IPS-15b (cell line): ENCODE measurements at regions not wholly inside any gene's neighbourhood (a gene's known extent, or its start where the extent isn't known, plus 50 kb on each side); places are given as distances from the start of the nearest gene placed in this dataset.
"Not testable (repeated sequence)": the region's sequence is repeated elsewhere in the genome, so short reads cannot be mapped to it uniquely, and the experiment has no call there.

Source experiments
- H3K27me3 ChIP-seq: one replicate; pipeline ENCODE4 v1.6.1; 2013; ENCODE audit warnings: low read length; ENCODE audit not compliant: control insufficient read depth, insufficient read depth
- H3K36me3 ChIP-seq: one replicate; pipeline ENCODE4 v1.6.1; 2013; ENCODE audit warnings: low read length; ENCODE audit not compliant: control insufficient read depth, insufficient read depth
- H3K4me1 ChIP-seq: one replicate; pipeline ENCODE4 v1.6.1; 2013; ENCODE audit warnings: mild to moderate bottlenecking, low read length; ENCODE audit not compliant: control insufficient read depth, insufficient read depth
- H3K4me3 ChIP-seq: one replicate; pipeline ENCODE4 v1.5.1; 2013; ENCODE audit warnings: low read depth, low read length
- H3K9ac ChIP-seq: one replicate; pipeline ENCODE4 v1.6.1; 2013; ENCODE audit warnings: low read depth, mild to moderate bottlenecking, low read length
- H3K9me3 ChIP-seq: one replicate; pipeline ENCODE4 v1.6.1; 2013; ENCODE audit warnings: mild to moderate bottlenecking, low read length; ENCODE audit not compliant: control insufficient read depth, insufficient read depth

DNA sequence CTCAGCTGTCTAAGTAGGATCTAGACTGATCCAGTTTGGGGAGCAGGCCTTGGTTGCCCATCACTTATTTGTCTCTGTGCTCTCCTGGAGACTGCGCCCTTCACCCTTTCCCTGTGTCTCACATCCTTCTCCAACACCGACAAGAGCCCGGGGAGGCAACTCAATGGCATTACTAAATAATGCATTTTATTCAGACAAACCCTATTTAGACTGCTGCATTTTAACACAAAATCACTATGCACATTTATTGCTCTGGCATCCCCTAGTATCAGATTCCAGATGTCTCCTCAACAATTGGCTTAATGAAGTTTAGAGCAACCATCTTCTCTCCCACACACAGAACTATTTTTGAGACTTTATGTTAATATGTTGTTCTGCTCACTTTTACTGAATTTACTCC, 436.4 kb upstream of the CHRM3 start:
- Histone ChIP-seq H3K9me3 (no peaks in the 10 kb centered on the region), H3K4me3 (no peak overlapping the region), H3K9ac (no peak overlapping the region), H3K4me1 (no peaks in the 10 kb centered on the region), H3K27me3 (no peaks in the 10 kb centered on the region), H3K36me3 (no peaks in the 10 kb centered on the region)

DNA sequence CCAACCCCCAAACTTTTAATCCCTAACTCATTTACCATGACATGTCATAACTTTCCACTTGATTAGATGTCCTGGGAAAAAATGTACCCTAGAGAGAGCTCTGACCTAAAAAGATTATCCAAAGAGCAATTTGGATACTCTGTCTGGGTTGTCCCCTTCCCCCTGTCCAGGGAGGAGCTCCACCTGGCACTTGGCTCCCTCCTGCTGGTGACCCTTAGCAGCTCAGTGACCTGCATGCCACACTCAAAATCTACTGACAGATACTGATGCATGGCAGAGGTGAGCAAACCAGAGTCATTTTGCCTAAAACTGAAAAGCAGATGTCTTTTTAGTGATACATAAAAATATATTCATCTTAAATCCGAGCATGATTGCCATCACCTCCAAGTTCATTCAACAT, 442.3 kb upstream of the CHRM3 start:
- Histone ChIP-seq H3K9ac (no peak overlapping the region), H3K27me3 (no peaks in the 10 kb centered on the region), H3K9me3 (no peaks in the 10 kb centered on the region), H3K4me3 (no peak overlapping the region), H3K4me1 (no peaks in the 10 kb centered on the region), H3K36me3 (no peaks in the 10 kb centered on the region)

DNA sequence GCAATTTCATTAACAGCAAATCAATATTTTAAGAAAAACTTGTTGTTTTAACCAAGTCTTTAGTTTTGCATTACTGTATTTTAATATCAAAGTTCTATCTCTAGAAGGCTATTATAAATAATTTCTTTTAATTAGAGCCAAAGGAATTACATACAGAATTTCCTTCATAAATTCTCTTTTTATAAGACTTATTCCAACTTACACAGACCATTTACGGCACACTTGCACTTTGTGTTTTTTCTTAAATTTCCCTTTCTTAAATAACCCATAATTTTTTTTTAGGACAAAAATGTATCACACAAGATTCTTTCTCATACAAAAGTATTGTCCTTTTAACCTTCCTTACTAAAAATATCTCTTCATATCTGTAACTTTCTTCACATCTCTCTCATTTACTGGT, 458.5 kb upstream of the CHRM3 start:
- Histone ChIP-seq H3K4me1 (no peaks in the 10 kb centered on the region), H3K9ac (no peak overlapping the region), H3K4me3 (no peak overlapping the region), H3K9me3 (no peaks in the 10 kb centered on the region), H3K27me3 (no peaks in the 10 kb centered on the region), H3K36me3 (no peaks in the 10 kb centered on the region)

DNA sequence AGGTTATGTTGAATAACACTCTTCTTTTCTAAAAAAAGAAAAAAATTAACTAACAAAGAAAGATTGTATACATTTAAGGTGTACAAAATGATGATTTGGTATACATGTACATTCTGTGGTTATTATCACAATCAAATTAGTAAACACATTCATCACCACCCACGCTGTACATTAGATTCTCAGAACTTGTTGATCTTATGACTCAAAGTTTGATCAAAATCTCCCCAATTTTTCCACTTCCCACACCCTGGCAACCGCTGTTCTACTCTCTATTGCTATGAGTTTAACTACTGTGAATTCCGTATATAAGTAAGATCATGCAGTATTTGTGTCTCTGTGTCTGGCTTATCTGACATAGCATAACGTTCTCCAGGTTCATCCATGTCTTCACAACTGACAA, 469.5 kb upstream of the CHRM3 start:
- H3K27me3 ChIP-seq = no peaks in the 10 kb centered on the region
- H3K9ac ChIP-seq = no peak overlapping the region
- no peaks in the 10 kb centered on the region for H3K4me1 ChIP-seq
- no peaks in the 10 kb centered on the region for H3K36me3 ChIP-seq
- no peak overlapping the region for H3K4me3 ChIP-seq
- no peaks in the 10 kb centered on the region for H3K9me3 ChIP-seq

DNA sequence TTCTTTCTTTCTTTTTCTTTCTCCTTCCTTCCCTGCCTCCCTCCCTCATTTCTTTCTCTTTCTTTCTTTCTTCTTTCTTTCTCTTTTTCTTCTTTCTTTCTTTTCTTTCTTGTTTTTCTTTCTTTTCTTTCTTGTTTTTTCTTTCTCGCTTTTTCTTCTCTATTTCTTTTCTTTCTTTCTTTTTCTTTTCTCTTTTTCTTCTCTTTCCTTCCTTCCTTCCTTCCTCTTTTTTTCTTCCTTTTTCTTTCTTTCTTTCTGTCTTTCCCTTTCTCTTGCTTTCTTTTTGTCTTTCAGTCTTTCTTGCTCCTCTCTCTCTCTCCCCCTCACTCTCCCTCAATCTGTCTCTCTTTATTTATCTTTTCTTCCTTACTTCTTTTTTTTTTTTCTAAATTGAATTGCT, 472.0 kb upstream of the CHRM3 start:
- Histone ChIP-seq H3K9me3 (no peaks in the 10 kb centered on the region), H3K36me3 (no peaks in the 10 kb centered on the region), H3K9ac (no peak overlapping the region), H3K4me3 (no peak overlapping the region), H3K4me1 (no peaks in the 10 kb centered on the region), H3K27me3 (no peaks in the 10 kb centered on the region)

DNA sequence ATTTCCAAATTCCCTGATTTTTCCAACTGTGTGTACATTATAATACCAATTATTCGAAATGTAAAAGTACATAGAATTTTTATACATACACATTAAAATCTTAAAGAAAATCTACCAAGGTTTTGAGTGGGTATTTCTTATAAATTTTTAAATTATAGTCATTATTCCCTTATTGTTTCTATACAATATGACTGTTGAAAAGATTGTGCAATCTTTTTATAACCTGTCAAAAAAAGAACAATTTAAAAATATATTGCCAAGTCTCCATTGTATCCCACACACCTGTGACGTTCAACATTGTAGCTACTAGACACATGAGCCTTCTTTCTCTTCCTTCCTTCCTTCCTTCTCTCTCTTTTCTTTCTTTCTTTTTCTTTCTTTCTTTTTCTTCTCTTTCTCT, 473.2 kb upstream of the CHRM3 start:
- Histone ChIP-seq H3K4me1 (no peaks in the 10 kb centered on the region), H3K27me3 (no peaks in the 10 kb centered on the region), H3K36me3 (no peaks in the 10 kb centered on the region), H3K9ac (no peak overlapping the region), H3K4me3 (no peak overlapping the region), H3K9me3 (no peaks in the 10 kb centered on the region)

DNA sequence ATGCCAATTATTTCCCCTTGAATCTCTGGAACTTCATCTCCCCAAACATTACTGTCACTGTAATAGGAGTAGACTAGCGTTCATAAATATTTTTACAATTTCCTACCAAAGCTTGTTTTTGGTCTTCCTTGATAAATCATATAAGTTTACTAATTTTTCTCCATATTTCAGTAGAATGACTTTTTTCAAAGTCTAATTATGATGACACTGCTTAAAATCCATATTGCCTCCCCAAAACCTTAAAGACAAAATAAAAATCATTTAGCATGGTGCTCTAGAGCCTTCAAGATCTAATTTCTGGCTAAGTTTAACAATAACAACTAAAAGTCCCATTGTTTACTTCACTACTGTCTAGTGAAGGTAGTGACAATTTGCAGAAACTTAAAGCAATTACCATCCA, 474.2 kb upstream of the CHRM3 start:
- no peaks in the 10 kb centered on the region for H3K9me3 ChIP-seq

DNA sequence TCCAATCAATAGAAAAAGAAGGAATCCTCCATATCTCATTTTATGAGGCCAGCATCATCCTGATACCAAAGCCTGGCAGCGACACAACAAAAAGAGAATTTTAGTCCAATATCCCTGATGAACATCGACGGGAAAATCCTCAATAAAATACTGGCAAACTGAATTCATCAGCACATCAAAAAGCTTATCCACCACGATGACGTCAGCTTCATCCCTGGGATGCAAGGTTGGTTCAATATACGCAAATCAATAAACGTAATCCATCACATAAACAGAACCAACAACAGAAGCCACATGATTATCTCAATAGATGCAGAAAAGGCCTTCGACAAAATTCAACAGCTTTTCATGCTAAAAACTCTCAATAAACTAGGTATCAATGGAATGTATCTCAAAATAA, 483.6 kb upstream of the CHRM3 start:
- H3K4me1 ChIP-seq, H3K27me3 ChIP-seq, H3K9ac ChIP-seq, H3K36me3 ChIP-seq, H3K9me3 ChIP-seq, H3K4me3 ChIP-seq: not testable (repeated sequence)

More for the DNA sequence above, 474.2 kb upstream of the CHRM3 start:
- H3K9ac ChIP-seq = no peak overlapping the region
- H3K36me3 ChIP-seq = no peaks in the 10 kb centered on the region
- H3K4me3 ChIP-seq = no peak overlapping the region
- no peaks in the 10 kb centered on the region for H3K27me3 ChIP-seq
- no peaks in the 10 kb centered on the region for H3K4me1 ChIP-seq

DNA sequence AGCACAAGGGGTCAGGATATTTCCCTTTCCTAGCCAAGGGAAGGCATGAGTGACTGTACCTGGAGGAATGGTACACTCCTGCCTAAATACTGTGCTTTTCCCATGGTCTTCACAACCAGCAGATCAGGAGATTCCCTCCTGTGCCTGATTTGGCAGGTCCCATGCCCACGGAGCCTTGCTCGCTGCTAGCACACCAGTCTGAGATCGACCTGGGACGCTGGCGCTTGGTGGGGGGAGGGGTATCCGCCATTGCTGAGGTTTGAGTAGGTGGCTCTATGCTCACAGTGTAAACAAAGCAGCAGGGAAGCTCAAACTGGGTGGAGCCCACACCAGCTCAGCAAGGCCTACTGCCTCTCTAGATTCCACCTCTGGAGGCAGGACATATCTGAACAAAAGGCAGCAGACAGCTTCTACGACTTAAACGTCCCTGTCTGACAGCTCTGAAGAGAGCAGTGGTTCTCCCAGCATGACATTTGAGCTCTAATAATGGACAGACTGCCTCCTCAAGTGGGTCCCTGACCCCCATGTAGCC, 486.0 kb upstream of the CHRM3 start:
- no peaks in the 10 kb centered on the region for H3K4me1 ChIP-seq
- no peak overlapping the region for H3K9ac ChIP-seq
- no peak overlapping the region for H3K4me3 ChIP-seq
- H3K9me3 ChIP-seq = no peaks in the 10 kb centered on the region
- H3K36me3 ChIP-seq = no peaks in the 10 kb centered on the region
- no peaks in the 10 kb centered on the region for H3K27me3 ChIP-seq

DNA sequence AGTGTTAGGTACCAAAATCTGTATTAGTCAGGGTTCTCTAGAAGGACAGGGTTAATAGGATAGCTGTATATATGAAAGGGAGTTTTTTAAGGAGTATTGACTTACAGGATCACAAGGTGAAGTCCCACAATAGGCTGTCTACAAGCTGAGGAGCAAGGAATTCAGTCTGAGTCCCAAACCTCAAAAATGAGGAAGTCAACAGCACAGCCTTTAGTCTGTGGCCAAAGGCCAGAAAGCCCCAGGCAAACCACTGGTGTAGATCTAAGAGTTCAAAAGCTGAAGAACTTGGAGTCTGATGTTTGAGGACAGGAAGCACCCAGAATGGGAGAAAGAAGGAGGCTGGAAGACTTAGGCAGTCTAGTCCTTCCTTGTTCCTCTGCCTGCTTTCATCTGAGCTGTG, 487.5 kb upstream of the CHRM3 start:
- Histone ChIP-seq H3K27me3 (no peaks in the 10 kb centered on the region), H3K4me1 (no peaks in the 10 kb centered on the region), H3K4me3 (no peak overlapping the region), H3K9me3 (no peaks in the 10 kb centered on the region), H3K36me3 (no peaks in the 10 kb centered on the region), H3K9ac (no peak overlapping the region)

DNA sequence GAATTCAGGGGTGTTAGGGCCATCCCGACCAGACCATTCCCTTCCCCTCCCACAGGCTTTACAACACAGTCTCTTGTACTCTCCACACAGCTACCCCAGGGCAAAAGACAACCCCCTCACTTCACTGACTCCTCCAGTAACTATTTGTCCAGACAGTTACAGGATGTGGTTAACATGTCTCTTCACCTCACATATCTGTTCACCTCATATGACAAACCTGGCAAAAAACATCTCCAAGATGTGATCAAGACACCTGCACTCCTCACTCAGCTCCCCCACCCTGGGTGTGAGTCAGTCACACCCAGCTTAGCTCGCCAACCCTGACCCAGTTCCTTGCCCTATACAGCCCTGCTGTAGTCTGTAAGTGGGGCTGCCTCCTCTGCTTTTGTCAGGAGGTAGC, 490.5 kb upstream of the CHRM3 start:
- H3K4me3 ChIP-seq = no peak overlapping the region
- H3K9ac ChIP-seq = no peak overlapping the region
- H3K4me1 ChIP-seq = no peaks in the 10 kb centered on the region
- H3K27me3 ChIP-seq = no peaks in the 10 kb centered on the region
- no peaks in the 10 kb centered on the region for H3K36me3 ChIP-seq
- H3K9me3 ChIP-seq = no peaks in the 10 kb centered on the region

DNA sequence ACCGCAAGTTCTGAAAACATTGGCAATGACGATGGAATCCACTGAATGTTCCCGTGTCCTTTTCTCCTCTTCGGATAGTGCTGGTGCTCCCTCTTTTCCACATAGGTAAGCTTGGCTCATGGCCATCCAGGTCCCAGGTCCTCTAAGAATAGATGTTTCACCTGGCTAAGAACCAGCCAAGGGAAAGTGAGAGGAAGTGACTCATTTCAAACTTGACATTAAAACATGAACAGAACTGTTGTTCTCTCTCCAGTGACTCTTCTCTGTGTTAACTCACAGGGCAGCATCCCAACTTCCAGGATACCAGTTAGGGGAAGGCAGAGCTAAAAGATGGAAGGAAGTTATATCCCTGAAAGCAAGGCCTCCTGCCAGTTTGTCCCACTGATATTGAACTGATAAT, 493.8 kb upstream of the CHRM3 start:
- Histone ChIP-seq H3K9ac (no peak overlapping the region), H3K36me3 (no peaks in the 10 kb centered on the region), H3K4me3 (no peak overlapping the region), H3K4me1 (no peaks in the 10 kb centered on the region), H3K27me3 (no peaks in the 10 kb centered on the region), H3K9me3 (no peaks in the 10 kb centered on the region)
